Stimulated activated naive CD4-positive, alpha-beta T cell treated with Interleukin-2 at 50 U/mL for 16 hours (primary cell): ENCODE measurements at regions not wholly inside any gene's neighbourhood (a gene's known extent, or its start where the extent isn't known, plus 50 kb on each side); places are given as distances from the start of the nearest gene placed in this dataset.

ENCODE experiments used
- DNase-seq: peaks from one replicate; lab custom pipeline; 2025; lab: John Stamatoyannopoulos, UW

DNA sequence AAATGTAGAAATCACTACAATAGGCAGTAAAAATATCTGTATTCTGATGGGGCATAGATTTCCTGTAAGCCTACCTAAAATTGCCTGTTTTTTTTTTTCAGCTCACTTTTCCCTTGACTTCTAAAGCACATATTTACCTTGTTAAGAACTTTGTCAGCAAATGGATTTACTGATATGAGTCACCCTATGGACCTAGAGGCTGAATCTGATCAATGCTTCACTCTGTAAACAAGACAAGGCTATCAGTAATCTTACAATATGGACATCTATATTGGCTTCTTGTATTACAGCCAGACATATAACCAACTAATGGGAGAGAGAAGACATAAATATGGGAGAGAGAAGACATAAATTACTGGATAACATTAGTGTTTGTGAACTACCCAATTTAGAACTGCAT lies 792.7 kb upstream of the CHD1 start:
- no peak for DNase-seq

DNA sequence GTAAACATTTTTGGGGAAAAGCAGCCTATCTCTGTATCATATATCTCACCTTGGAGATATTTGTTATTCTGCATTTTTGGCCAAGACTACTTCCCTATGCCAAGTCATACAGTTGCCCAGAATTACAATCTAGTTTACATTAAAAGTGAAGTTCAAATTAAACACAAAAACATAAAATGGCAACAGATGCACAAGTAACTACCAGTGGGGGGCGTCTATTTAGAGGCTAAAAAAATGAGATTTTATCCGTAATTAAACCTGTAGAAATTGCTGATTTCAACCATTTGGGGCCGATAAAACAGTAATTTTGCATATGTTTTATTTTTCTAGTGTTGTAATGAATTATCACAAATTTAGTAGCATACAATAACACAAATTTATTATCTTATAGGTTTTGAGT lies 787.1 kb upstream of the CHD1 start:
- no peak for DNase-seq

DNA sequence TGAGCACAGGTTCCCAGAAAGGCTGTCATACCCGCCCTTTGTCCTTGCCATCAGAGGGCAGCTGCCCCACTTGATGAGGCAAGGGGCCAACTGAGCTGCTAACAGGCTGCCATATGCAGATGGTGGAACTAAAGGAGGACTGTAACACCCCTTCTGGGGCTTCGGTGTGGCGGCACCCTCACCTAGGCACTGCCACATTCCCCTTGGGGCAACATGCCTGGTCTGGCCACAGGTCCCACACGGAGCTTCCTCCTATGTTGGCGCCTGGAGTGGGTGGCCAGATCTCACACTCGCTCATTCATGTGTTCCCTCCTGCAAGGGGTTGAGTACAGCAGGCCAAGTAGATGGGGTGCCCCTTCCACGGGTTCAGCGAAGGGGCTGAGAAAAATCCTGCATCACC lies 777.4 kb upstream of the CHD1 start:
- no peak for DNase-seq

DNA sequence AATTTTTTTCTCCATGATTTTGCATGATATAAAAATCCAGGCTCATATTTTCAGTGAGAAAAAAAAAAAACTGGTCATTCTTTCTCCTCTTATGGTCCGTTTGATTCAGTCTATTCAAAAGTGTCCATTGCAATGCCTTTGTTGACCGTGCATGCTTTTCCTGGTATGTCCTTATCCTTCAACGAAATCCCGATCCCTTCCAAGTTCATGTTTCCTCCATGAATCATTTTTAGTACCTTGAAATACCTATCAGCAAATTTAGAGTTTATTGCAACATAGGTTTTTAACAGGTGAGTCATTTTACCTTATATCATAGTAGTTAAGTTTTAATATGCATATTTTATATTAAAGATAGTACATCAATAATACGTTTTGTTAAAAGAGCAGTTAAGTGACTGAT lies 773.8 kb upstream of the CHD1 start:
- DNase-seq = no peak

DNA sequence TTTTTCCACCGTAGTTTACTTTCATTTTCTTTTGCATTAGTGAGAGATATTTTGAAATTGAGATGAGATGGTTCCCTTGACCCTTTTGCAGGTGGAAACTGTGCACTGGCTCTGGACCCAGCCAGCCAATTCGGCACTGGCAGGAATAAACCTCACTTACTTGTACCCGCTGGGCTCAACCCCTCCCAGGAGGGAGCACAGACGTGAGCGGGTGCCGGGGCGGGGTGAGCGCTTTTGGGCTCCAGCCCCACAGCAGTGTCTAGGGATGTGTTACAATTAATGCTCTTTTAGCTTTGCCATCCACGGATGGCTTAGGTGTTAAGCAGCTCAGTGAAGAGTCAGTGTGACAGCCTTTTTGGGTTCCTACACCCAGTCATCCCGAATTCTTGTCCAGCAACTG lies 766.1 kb upstream of the CHD1 start:
- DNase-seq = no peak

DNA sequence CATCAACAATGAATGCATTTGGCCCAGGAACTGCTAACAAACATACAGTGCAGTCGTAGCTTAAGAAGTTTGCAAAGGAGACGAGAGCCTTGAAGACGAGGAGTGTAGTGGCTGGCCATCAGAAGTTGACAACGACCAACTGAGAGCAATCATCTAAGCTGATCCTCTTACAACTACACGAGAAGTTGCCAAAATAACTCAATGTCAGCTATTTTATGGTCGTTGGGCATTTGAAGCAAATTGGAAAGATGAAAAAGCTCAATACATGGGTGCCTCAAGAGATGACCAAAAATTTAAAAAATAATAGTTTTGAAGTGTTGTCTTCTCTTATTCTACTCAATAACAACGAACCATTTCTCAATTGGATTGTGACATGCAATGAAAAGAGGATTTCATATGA lies 757.7 kb upstream of the CHD1 start:
- DNase-seq = no peak

DNA sequence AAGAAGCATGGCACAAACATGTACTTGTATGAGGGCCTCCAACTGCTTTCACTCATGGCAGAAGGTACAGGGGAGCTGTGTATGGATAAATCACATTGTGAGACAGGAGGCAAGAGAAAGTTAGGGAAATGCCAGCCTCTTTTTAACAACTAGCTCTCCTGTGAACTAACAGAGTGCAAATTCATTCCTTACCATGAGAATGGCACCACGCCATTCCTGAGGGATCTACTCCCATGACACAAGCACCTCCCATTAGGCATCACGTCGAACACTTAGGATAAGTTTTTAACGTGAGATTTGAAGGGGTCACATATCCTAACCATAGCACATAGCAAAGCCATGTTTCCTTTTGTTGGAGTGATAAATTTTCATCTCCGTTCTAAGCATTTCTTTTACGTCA lies 747.2 kb upstream of the CHD1 start:
- DNase-seq = no peak

DNA sequence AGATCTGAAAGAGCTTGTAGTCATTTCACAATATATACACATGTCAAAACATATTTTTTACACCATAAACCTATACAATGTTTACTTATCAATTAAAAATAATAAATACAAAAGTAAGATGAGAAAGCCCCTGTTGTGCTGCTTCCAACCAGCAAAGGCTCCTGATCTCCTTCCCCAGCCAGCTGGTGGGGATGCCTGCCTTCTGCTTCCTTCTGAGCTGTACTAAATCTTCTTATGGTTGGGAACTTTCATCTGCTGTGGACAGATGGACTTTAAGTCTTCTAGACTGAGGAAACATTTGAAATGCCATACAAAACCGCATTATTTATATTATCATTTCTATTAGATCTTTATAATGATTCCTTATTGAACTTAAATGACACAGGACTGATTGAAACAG lies 745.3 kb upstream of the CHD1 start:
- no peak for DNase-seq

DNA sequence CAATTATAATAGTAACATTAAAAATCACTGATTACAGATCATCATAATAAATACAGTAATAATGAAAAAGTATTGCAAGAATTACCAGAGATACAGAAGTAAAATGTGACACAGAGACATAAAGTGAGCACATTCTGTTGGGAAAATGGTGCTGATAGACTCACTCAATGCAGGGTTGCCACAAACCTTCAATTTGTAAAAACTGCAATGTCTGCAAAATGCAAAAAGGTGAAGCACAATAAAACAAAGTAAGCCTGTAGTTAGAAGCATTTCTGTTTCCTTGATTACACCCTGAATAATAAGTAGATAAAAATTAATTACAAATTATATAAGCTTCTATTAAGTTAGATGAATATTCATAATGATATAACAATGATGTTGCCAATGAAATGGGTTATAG lies 736.2 kb upstream of the CHD1 start:
- no peak for DNase-seq

DNA sequence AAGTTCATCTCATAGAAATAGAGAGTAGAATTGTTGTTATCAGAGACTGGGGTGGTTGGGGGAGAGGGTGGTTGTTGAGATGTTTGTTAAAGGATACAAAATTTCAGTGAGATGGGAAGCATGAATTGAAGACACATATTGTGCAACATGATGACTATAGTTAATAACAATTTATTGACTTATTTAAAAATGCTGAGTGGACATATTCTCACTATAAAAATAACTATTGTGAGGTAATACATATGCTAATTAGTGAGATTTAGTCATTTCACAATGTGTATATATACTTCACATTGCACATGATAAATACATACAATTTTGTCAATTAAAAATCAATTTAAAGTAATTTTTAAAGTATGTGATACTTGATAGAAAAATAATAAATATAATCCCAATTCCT lies 722.5 kb upstream of the CHD1 start:
- DNase-seq = no peak

DNA sequence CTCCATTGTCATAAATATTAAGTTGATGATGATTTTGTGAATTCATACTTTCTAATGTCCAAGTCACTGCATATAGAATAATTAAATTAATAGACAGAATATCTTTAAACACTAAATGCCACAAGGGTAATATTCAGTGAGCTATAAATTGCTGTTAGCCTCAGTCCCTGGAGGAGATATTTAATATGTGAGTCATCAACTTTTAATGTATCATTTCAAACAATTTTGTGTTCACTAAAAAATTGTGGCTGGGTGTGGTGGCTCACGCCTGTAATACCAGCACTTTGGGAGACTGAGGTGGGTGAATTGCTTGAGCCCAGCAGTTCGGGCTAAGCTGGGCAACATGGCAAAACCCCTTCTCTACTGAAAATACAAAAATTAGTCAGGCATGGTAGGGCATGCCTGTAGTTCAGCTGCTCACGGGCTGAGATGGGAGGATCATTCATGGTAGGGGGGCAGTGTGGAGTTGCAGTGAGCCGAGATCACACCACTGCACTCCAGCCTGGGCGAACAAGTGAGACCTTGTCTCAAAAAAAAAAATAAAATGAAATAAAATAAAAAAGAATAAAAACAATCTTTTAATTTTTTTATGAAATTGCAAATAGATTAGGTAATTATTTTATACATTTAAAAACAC lies 717.3 kb upstream of the CHD1 start:
- no peak for DNase-seq

DNA sequence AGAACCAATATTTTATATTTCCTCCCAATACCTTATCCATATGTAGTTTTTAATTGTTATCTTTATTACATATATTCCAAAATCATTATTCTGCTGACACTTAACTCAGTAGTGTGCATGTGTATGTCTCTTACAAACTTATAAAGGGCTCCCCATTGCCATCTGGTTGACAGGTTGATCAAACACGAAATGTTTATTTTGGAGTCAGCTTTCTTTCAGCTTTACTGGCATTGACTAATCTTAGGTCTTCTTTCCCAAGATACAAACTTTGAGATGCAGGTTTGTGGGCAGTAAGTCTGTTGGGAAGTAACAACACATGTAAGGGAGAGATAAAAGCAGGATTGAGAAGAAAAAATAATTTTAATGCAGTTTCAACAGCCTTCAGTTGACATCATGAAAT lies 716.0 kb upstream of the CHD1 start:
- DNase-seq = no peak

DNA sequence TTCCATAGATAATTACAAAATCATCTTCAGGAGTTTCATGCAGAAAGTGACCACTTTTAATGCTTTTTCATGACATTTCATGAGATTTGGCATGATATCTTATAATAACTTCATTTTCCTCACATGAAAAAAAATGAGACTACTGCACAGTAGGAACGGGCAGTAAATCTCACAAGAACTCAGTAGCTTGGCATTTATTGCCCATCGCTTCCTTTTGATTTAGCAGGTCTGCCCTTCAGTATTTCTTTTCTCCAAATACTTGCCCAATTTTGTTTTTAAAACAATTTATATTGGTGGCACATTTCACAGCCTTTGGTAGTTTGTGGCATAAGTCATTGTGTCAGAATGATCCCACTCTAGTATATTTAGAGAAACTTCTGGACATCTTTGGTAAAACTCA lies 711.8 kb upstream of the CHD1 start:
- DNase-seq = no peak

DNA sequence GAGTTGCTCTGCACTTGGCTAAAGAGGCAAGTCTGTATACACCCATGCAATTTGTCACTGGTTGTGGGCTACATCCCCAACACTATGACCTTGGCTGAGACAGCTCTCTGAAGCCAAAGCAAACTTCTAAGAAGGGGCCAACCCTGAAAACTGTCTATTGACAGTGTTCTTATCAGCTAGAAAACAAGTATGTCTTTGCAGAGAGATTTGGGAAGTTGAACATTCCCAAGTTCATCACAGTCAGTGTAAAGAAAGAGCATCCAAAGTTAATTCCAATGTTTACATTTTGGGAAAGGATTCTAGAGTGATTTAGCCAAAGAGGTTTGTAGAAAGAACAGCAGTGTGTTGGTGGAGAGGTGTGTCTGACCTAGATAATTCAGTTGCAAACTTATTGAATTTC lies 711.1 kb upstream of the CHD1 start:
- DNase-seq = no peak

DNA sequence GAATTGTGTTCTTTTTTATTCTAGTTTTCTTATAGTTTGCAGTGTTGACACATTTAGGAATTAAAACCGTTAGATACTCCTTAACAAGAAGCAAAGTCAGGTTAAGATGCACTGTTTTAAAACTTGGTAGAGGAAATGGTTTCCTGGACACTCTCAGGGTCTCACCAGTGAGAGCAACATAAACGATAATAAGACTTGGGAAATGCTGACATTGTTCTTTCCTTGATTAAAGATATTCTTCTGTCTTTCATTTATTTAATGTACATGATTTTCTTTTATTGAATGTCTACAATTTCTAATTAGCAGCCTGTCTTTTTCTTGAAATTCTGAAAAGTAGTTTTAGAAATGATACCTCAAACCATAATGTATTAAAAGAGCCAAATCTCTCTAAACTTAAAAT lies 707.9 kb upstream of the CHD1 start:
- DNase-seq = no peak

DNA sequence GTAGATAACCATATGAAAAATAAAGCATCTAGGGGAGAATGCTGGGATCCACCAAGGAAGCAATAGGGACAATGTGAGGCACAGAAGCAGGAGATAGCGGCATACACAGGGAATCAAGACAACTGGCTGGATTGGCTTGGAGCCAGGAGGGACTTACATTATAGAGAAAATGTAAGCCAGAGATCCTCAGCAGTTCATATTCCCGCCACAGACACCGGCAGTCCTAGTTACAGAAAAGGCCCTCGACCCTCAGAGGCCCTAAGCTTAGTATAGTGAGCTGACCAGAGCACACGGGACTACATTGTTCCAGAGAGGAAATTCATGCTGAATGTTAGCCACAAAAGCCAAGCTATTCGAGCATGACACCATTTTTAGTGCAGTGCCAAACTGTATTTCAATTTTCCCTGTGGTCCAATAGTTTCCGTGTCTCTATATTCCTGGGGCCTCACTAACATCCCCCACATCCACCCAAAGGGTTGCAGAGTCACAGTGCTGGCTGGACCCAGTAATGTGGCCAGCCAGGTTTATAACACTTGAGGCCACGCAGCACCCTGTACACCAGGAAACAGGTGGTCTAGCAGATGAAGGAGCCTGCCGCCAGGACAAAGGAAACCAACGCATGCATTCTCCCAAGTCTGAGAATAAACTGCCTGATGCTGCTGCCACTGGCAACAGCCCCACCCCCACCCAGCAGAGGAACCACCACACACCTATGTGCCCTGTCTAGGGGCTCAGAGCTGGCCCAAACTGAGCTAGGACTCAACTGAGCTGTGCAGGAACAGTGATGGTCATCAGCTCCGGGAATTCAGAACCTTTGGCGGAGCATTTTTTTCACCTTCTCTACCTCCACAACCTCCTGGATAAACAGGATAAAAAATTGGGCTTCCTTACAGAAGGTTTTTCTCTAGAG lies 693.2 kb upstream of the CHD1 start:
- DNase-seq = no peak

DNA sequence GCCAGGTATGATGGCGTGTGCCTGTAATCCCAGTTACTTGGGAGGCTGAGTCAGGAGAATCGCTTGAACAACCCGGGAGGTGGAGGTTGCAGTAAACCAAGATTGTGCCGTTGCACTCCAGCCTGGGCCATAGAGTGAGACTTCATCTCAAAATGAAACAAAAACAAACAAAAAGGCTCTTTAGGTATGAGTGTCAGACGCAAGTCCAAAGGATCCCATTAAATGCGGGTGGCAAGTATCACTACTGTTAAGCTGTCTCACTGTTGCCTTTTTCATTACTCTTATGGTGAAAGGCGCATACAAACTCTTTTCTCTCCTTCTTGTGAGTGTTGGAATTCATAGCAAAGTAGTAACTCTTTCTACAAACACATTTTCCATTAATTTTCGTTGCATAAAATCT lies 688.5 kb upstream of the CHD1 start:
- no peak for DNase-seq

DNA sequence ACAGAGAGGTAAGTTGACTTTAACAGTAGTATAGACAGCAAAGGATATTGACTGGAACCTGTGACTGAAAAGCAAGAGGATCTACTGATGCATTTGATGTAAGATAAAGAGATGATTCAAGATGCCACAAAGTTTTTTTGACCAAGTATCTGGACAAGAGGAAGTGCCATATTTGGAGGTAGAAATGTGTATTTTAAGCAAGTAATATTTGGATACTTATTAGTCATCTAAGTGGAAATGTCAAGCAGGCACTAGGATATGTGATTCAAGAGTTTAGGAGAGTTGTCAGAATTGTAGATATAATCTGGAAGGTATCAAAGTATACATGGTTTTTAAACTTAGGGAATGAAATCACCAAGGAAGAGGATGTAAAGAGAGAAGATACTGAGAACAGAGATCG lies 686.1 kb upstream of the CHD1 start:
- DNase-seq = no peak

DNA sequence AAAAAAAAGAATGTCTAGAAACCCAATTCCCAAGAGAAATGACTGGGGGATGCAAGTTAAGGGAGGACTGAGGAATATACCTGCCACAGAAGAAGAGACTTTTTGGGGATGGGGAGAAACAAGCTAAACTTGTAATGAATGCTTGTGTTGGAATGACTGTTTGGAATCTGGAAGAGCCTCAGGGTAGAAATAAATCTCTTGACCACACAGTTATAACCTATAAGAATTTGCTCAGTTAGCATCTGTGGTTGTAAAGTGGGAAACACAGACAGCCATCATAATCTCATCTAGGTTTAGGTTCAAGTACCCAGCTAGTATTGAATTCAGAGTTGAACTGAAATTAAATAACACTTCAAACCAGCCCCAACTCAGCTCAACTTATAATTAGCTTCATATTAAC lies 678.3 kb upstream of the CHD1 start:
- DNase-seq = no peak

DNA sequence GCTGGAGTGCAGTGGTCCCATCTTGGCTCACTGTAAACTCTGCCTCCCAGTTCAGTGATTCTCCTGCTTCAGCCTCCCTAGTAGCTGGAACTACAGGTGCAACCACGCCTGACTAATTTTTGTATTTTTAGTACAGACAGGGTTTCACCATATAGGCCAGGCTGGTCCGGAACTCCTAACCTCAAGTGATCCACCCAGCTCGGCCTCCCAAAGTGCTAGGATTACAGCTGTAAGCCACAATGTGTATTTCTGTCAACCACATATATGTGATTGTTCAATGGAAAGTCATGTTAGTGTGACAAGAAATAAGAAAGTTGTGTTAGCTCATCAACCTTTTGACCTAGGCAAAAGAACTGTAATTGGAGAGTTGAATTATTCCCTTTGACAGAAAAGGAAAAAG lies 677.1 kb upstream of the CHD1 start:
- DNase-seq = no peak

DNA sequence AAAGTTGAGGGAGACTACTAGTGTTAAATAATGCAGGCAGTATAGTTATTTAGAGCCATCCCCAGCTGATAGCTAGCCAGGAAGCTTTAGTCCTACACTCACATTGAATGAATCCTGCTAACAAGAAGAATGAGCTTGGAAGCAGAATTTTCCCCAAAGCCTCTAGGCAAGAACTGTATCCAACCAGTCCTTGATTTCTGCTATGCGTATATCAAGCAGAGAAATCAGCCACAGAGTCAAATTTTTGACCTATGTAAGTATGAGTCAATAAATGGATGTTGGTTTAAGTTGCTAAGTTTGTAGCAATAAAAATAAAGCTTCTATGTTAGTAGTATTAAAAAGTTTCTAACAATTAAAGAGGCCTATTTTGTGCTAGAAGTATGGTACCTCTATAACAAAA lies 672.1 kb upstream of the CHD1 start:
- no peak for DNase-seq

DNA sequence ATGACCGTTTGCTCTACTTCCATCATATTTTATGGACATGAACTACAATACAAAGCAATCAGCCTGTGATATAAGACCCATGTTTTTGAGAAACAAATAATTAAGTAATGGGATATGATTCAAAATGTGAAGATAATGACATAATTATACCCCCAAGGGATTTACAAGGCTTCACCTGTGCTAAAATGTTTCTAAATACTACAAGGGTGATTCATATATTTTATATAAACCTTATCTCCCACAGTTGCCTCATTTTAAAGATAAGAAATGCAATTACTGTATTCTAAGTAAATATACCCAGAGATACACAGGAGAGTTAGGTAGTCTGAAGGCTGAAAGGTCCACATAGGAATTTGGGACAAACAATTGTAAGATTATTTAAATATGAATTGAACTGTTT lies 662.0 kb upstream of the CHD1 start:
- no peak for DNase-seq

DNA sequence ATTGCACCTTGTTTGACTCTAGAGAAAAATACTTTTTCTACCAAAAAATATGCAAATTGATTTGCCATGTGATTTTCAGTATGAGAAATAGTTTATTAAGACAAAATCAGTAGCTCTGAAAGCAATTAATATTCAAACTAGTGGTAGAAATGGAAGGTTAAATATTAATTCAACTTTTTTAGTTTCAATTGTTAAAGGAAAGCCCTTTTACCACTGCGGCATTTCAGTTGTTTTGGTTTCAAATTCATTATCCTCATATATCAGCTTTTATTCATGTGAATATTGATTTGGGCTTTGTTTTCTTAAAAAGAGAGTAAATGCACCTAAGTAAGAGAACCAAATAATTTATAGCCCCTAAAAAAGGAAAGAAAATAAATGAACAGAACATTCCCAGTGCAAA lies 660.6 kb upstream of the CHD1 start:
- DNase-seq = no peak

DNA sequence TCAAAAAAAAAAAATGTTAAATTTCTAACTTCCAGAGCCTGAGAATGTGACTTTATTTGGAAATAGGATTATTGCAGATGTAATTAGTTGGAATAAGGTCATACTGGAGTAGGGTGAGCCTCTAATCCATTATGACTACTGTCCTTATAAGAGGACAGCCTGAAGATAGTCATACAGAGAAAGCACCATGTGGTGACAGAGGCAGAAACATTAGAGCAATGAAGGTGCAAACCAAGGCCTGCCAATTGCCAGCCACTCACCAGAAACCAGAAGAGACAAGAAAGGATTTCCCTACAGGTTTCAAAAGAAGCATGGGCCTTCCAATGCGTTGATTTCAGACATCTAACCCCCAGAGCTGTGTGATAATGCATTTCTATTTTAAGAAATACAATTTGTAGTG lies 659.2 kb upstream of the CHD1 start:
- no peak for DNase-seq
